ENCODE measurements at regions not wholly inside any gene's neighbourhood (a gene's known extent, or its start where the extent isn't known, plus 50 kb on each side); places are given as distances from the start of the nearest gene placed in this dataset.
A peak's percentile ranks its signal among the peaks of the same experiment; 100 is the strongest.

- TF ChIP-seq NFYA (IDR thresholded peaks at IDR 0.05; ENCODE audit: borderline replicate concordance, low read depth, low read length) (no peak), MTA3 (IDR thresholded peaks at IDR 0.05; ENCODE audit: borderline replicate concordance, low read length) (0 out of 2 replicates have a peak, but pooled peaks have one; percentile 29), BRCA1 (IDR thresholded peaks at IDR 0.05; ENCODE audit: low read depth, low read length) (no peak), CREM (IDR thresholded peaks at IDR 0.05; ENCODE audit: low read depth) (peak; percentile 75), NFXL1 (IDR thresholded peaks at IDR 0.05; ENCODE audit: borderline replicate concordance) (no peak), SIX5 (IDR thresholded peaks at IDR 0.05; ENCODE audit: low read depth, low read length, severe bottlenecking) (no peak), POLR2AphosphoS5 (IDR thresholded peaks at IDR 0.05; ENCODE audit: low read length) (no peak), ZNF687 (IDR thresholded peaks at IDR 0.05) (no peak), SMAD1 (IDR thresholded peaks at IDR 0.05; ENCODE audit: low read depth, partially characterized antibody) (no peak), MAX (IDR thresholded peaks at IDR 0.05; ENCODE audit: low read depth, low read length) (no peak), GABPA (IDR thresholded peaks at IDR 0.05; ENCODE audit: low read depth) (peak; percentile 68; the same call in 1 of the 2 replicates), FOXK2 (IDR thresholded peaks at IDR 0.05) (no peak), YY1 (IDR thresholded peaks at IDR 0.05; ENCODE audit: low read depth, low read length) (no peak), BCLAF1 (IDR thresholded peaks at IDR 0.05) (no peak), HCFC1 (IDR thresholded peaks at IDR 0.05; ENCODE audit: low read length) (no peak), E2F8 (IDR thresholded peaks at IDR 0.05; ENCODE audit: low read depth, partially characterized antibody) (no peak), STAT3 (IDR thresholded peaks at IDR 0.05; ENCODE audit: low read depth, low read length) (no peak), RCOR1 (conservative IDR thresholded peaks at IDR 0.05; ENCODE audit: low read depth, low read length) (no peak), CBFB (IDR thresholded peaks at IDR 0.05; ENCODE audit: low read depth) (no peak), SIN3A (IDR thresholded peaks at IDR 0.05; ENCODE audit: low read depth, low read length) (no peak), MEF2A (IDR thresholded peaks at IDR 0.05; ENCODE audit: insufficient read depth, low read depth, low read length) (no peak), BCL11A (IDR thresholded peaks at IDR 0.05; ENCODE audit: low read depth, low read length) (peak; percentile 88), EED (IDR thresholded peaks at IDR 0.05; ENCODE audit: low read depth) (peak; percentile 88)
These were observed 1227.4 kb upstream of the PCDH20 start (continued) for GRCh38 chr13:62643007-62643483.
